PFSK-1 (cell line): ENCODE measurements at regions not wholly inside any gene's neighbourhood (a gene's known extent, or its start where the extent isn't known, plus 50 kb on each side); places are given as distances from the start of the nearest gene placed in this dataset.
A peak's percentile ranks its signal among the peaks of the same experiment; 100 is the strongest.

Experiments
- FOXP2 ChIP-seq: optimal IDR thresholded peaks from 2 replicates; pipeline ENCODE3; 2011; ENCODE audit warnings: borderline replicate concordance, control low read depth, inconsistent platforms; ENCODE audit not compliant: insufficient read depth; ENCODE audit errors: extremely low read length, extremely low read depth
- POLR2AphosphoS5 ChIP-seq: IDR thresholded peaks from 2 replicates; pipeline ENCODE4 v1.6.1; 2012; ENCODE audit warnings: low read depth, mild to moderate bottlenecking, control low read depth, low read length, moderate library complexity
- REST ChIP-seq, 2 experiments: IDR thresholded peaks; 2 replicates each; pipeline versions ENCODE4 v1.6.1 to v1.8.0; 2011 to 2012; ENCODE audit warnings: low read depth in 2 of 2, low read length in 2 of 2, control low read depth in 1 of 2, inconsistent platforms in 1 of 2, mild to moderate bottlenecking in 1 of 2, moderate library complexity in 1 of 2; ENCODE audit not compliant: insufficient read depth in 1 of 2
- SIN3A ChIP-seq: IDR thresholded peaks from 2 replicates; pipeline ENCODE4 v1.6.1; 2012; ENCODE audit warnings: mild to moderate bottlenecking, low read length, moderate library complexity, borderline replicate concordance; ENCODE audit not compliant: insufficient read depth
- TAF1 ChIP-seq: IDR thresholded peaks from 2 replicates; pipeline ENCODE4 v1.6.1; 2012; ENCODE audit warnings: low read length, control low read depth, borderline replicate concordance; ENCODE audit not compliant: insufficient read depth

- TF ChIP-seq REST (IDR thresholded peaks at IDR 0.05; ENCODE audit: insufficient read depth in 1 of 2, low read depth in 2 of 2, low read length in 2 of 2) (no peak), POLR2AphosphoS5 (no peak)
These were observed 270.0 kb downstream of the USP25 start for GRCh38 chr21:15999741-16000140.

DNA sequence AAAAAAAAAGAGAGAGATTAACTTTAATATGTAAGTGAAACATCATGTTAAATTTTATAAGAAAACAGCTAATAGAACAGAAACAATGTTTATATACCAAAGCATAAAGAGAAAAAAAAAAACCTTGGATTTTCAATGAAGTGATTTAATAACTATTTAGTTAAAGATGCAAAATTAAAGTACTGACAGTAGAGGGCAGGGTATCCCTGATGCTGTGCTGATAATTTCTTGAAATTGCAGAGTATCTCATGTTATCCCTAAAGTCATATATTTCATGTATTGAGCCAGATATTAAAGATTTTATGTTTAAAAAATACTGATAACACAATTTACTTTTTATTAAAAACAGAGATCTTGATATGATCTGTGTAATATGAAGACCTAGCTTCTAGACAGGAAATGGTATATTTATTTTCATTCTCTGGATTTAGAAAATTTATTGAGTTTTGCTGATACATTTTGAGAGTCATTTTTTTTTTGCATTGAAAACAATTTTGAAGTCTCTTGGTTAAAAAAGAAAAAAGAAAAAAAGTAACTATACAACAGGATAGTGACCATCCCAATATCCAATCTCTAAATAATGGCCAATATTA is 273.2 kb downstream of the USP25 start:
- no peak for TF ChIP-seq FOXP2
- no peak for TF ChIP-seq POLR2AphosphoS5
- TF ChIP-seq REST (IDR thresholded peaks at IDR 0.05; ENCODE audit: insufficient read depth in 1 of 2, low read depth in 2 of 2, low read length in 2 of 2) = no peak
- no peak for TF ChIP-seq TAF1
- no peak for TF ChIP-seq SIN3A

- no peak for TF ChIP-seq FOXP2
- no peak for TF ChIP-seq POLR2AphosphoS5
- no peak for TF ChIP-seq TAF1
- no peak for TF ChIP-seq REST (IDR thresholded peaks at IDR 0.05; ENCODE audit: insufficient read depth in 1 of 2, low read depth in 2 of 2, low read length in 2 of 2)
- no peak for TF ChIP-seq SIN3A
These were observed 274.3 kb downstream of the USP25 start for GRCh38 chr21:16004086-16004485.

- TF ChIP-seq POLR2AphosphoS5 = no peak
- TF ChIP-seq FOXP2 = peak; percentile 96
- TF ChIP-seq REST (IDR thresholded peaks at IDR 0.05; ENCODE audit: insufficient read depth in 1 of 2, low read depth in 2 of 2, low read length in 2 of 2) = no peak
- TF ChIP-seq SIN3A = no peak
These were observed 274.7 kb downstream of the USP25 start for GRCh38 chr21:16004523-16004922.

DNA sequence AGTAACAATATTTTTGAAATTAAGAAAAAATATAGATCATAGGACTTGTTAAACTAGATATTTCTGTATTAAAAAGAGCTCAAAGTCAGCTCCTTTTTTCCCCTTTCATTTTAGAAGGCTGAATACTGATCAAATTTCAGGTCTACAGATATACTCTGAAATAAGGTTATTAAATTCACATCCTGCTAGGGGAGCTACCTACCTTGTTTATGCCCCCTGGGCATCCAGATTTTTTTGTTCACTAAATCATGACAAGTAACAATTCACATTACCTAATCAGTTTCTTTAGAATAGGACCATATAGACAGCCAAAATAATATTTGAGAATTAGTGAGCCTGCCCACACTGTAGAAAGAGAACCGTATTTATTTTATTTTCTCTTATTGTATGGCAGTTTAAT is 276.2 kb downstream of the USP25 start:
- no peak for TF ChIP-seq POLR2AphosphoS5
- no peak for TF ChIP-seq REST (IDR thresholded peaks at IDR 0.05; ENCODE audit: insufficient read depth in 1 of 2, low read depth in 2 of 2, low read length in 2 of 2)
- no peak for TF ChIP-seq TAF1
- TF ChIP-seq FOXP2 = no peak
- TF ChIP-seq SIN3A = no peak
